ENCODE measurements at regions not wholly inside any gene's neighbourhood (a gene's known extent, or its start where the extent isn't known, plus 50 kb on each side); places are given as distances from the start of the nearest gene placed in this dataset.
"Not testable (repeated sequence)": the region's sequence is repeated elsewhere in the genome, so short reads cannot be mapped to it uniquely, and the experiment has no call there.

DNA sequence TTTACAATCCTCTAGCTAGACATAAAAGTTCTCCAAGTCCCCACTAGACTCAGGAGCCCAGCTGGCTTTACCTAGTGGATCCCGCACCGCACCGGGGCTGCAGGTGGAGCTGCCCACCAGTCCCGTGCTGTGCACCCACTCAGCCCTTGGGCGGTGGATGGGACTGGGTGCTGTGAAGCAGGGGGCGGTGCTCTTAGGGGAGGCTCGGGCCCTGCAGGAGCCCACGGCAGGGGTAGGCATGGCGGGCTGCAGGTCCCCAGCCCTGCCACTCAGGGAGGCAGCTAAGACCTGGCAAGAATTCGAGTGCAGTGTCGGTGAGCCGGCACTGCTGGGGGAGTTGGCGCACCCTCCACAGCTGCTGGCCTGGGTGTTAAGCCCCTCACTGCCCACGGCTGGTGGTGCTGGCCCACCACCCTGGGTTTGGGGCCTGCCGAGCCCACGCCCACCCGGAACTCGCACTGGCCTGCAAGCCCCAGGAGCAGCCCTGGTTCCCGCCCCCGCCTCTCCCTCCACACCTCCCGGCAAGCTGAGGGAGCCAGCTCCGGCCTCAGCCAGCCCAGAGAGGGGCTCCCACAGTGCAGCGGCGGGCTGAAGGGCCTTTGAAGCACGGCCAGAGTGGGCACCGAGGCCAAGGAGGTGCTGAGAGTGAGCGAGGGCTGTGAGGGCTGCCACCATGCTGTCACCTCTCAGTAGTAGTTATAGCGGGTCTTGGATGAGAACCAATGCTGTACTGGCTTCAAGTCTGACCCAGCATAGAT lies 255.2 kb downstream of the CDH7 start:
- Mint-ChIP-seq H3K27ac (no peak overlapping the region), H3K27me3 (no peaks in the 10 kb centered on the region), H3K4me1 (ENCODE audit: unreplicated experiment) (no peaks in the 10 kb centered on the region), H3K4me3 (no peak overlapping the region), H3K36me3 (no peaks in the 10 kb centered on the region), H3K9me3 (no peaks in the 10 kb centered on the region)
- TF ChIP-seq, protein P1, sequence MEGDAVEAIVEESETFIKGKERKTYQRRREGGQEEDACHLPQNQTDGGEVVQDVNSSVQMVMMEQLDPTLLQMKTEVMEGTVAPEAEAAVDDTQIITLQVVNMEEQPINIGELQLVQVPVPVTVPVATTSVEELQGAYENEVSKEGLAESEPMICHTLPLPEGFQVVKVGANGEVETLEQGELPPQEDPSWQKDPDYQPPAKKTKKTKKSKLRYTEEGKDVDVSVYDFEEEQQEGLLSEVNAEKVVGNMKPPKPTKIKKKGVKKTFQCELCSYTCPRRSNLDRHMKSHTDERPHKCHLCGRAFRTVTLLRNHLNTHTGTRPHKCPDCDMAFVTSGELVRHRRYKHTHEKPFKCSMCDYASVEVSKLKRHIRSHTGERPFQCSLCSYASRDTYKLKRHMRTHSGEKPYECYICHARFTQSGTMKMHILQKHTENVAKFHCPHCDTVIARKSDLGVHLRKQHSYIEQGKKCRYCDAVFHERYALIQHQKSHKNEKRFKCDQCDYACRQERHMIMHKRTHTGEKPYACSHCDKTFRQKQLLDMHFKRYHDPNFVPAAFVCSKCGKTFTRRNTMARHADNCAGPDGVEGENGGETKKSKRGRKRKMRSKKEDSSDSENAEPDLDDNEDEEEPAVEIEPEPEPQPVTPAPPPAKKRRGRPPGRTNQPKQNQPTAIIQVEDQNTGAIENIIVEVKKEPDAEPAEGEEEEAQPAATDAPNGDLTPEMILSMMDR (conservative IDR thresholded peaks at IDR 0.05): no peak
- DNase-seq (ENCODE audit: extremely low spot score, unreplicated experiment): no peak

DNA sequence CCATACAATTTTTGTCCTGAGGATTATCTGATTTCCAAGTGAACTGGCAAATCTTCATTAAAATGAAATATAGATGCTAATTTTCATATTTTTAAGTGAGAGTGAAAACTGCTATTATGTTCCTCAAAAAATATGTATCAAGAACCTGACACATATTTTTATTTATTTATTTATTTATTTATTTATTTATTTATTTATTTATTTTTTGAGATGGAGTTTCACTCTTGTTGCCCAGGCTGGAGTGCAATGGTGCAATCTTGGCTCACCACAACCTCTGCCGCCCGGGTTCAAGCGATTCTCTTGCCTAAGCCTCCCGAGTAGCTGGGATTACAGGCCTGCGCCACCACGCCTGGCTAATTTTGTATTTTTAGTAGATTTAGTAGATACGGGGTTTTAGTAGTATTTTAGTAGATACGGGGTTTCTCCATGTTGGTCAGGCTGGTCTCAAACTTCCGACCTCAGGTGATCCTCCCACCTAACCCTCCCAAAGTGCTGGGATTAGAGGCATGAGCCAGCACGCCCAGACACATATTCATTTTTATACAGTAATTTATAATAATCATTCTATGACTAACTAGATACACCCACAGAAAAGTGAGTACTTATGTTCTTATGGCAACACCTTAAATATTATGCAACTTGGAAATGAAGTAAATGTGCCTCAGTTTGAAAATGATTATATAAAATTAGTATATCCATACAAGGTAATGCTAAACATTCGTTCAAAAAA lies 248.3 kb downstream of the CDH7 start:
- not testable (repeated sequence) for H3K4me3 Mint-ChIP-seq; DNase-seq (ENCODE audit: extremely low spot score, unreplicated experiment); H3K27ac Mint-ChIP-seq; H3K4me1 Mint-ChIP-seq (ENCODE audit: unreplicated experiment); H3K9me3 Mint-ChIP-seq; H3K36me3 Mint-ChIP-seq; H3K27me3 Mint-ChIP-seq

DNA sequence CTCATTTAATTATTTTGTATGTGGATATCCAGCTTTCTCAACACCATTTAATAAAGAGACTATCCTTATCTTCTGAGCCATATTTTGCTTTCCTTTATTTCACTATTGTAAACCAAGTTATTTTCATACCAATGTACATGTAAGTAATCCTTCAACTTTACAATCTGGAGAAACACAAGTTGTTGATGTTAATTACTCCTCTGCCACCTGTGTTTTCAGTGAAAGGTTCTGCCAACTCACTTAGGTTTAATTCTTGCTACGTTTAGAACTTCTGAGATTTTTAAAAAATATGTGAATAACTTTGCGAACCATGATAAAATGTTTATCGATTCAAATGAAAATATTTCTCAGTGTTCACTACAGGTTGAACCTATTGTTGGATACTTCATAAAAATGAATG lies 244.4 kb downstream of the CDH7 start:
- no peaks in the 10 kb centered on the region for H3K9me3 Mint-ChIP-seq
- H3K27me3 Mint-ChIP-seq: peaks cover 3% of the 10 kb centered on the region
- H3K4me3 Mint-ChIP-seq: no peak overlapping the region
- TF ChIP-seq, protein P1 (conservative IDR thresholded peaks at IDR 0.05): no peak
- no peak overlapping the region for H3K27ac Mint-ChIP-seq
- H3K4me1 Mint-ChIP-seq (ENCODE audit: unreplicated experiment): no peaks in the 10 kb centered on the region
- DNase-seq (ENCODE audit: extremely low spot score, unreplicated experiment): no peak
- no peaks in the 10 kb centered on the region for H3K36me3 Mint-ChIP-seq

DNA sequence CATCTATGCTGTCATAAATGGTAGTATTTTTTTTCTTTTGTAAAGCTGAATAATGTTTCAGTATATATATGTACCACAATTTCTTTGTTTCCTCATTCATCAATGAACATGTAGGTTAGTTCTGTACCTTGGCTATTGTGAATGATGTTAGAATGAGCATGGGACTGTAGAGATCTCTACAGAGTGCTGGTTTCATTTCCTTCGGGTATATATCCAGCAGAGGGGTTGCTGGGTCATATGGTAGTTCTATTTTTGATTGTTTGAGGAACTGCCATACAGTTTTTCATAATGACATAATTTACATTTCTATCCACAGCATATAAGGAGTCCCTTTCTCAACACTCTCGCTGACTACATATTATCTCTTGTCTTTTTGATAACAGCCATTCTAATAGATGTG lies 243.5 kb downstream of the CDH7 start:
- H3K9me3 Mint-ChIP-seq: no peaks in the 10 kb centered on the region
- peaks cover 3% of the 10 kb centered on the region for H3K27me3 Mint-ChIP-seq
- TF ChIP-seq, protein P1 (conservative IDR thresholded peaks at IDR 0.05): no peak
- no peaks in the 10 kb centered on the region for H3K4me1 Mint-ChIP-seq (ENCODE audit: unreplicated experiment)
- H3K4me3 Mint-ChIP-seq: no peak overlapping the region
- H3K27ac Mint-ChIP-seq: no peak overlapping the region
- DNase-seq (ENCODE audit: extremely low spot score, unreplicated experiment): no peak
- H3K36me3 Mint-ChIP-seq: no peaks in the 10 kb centered on the region

DNA sequence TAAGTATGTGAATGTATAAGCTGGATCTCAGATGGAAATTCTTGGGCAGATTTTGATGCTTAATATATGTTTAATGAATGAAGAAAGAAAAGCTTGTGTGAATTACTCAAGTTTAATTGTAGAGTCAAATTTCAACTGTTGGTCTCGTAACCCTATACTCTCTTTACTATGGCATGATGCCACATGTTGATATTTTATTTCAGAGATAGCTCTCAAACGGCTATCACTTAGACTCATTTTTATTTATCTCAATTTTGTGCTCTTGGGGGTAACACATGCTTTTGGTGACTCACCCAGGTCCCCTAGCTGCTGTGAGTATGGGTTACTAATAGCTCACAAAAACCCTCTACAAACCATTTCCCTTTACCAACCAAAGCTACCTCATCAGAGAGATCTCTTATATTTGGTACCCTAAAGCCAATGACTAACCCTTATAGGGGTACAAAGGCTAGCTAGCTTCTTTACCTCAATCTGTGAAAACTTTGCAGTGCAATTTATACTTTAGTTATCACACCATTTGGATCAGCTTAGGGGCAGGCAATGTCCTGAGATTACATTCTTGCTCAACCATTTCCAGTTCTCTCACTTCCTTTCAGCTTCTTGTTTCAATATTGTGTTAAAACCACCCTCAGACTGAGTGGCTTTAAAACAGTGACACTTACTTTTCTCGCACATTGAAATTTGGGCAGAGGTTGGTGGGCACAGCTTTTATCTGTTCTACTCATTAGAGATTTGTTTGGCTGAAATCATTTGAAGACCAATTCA lies 240.3 kb downstream of the CDH7 start:
- TF ChIP-seq, protein P1 (conservative IDR thresholded peaks at IDR 0.05): no peak
- Mint-ChIP-seq H3K4me1 (ENCODE audit: unreplicated experiment) (no peaks in the 10 kb centered on the region), H3K27me3 (peaks cover 3% of the 10 kb centered on the region), H3K9me3 (no peaks in the 10 kb centered on the region), H3K27ac (no peak overlapping the region), H3K36me3 (no peaks in the 10 kb centered on the region), H3K4me3 (no peak overlapping the region)
- no peak for DNase-seq (ENCODE audit: extremely low spot score, unreplicated experiment)

Data from type B pancreatic cell (in vitro differentiated cells).